HG02763 (cell line): ENCODE measurements at regions not wholly inside any gene's neighbourhood (a gene's known extent, or its start where the extent isn't known, plus 50 kb on each side); places are given as distances from the start of the nearest gene placed in this dataset.

Source experiments
- ATAC-seq: cut with Tn5 transposase; IDR thresholded peaks from one replicate; pipeline ENCODE4 v1.9.1; 2021; ENCODE audit warnings: mild to moderate bottlenecking, moderate library complexity; ENCODE audit not compliant: unreplicated experiment

- ATAC-seq, result no peak
These were observed 89.6 kb upstream of the BNC2 start for GRCh38 chr9:16960084-16960483.

- no peak for ATAC-seq
These were observed 88.9 kb upstream of the BNC2 start for GRCh38 chr9:16959391-16959790.

- ATAC-seq, result no peak
These were observed 83.6 kb upstream of the BNC2 start for GRCh38 chr9:16954040-16954439.

GRCh38 chr9:16951502-16951901 lies 81.0 kb upstream of the BNC2 start:
- no peak for ATAC-seq

- no peak for ATAC-seq
These were observed 79.6 kb upstream of the BNC2 start for GRCh38 chr9:16950051-16950450.

- no peak for ATAC-seq
These were observed 60.1 kb upstream of the BNC2 start for GRCh38 chr9:16930578-16930977.

GRCh38 chr9:16928179-16928945 lies 57.9 kb upstream of the BNC2 start:
- no peak for ATAC-seq

- no peak for ATAC-seq
These were observed 55.0 kb upstream of the BNC2 start for GRCh38 chr9:16925426-16925825.

GRCh38 chr9:16924311-16924915 lies 53.9 kb upstream of the BNC2 start:
- ATAC-seq, result no peak

- no peak for ATAC-seq
These were observed 51.4 kb upstream of the BNC2 start for GRCh38 chr9:16921855-16922254.
